ENCODE measurements at regions not wholly inside any gene's neighbourhood (a gene's known extent, or its start where the extent isn't known, plus 50 kb on each side); places are given as distances from the start of the nearest gene placed in this dataset.

- TF ChIP-seq CTCF (IDR thresholded peaks at IDR 0.05) (no peak), POLR2A (IDR thresholded peaks at IDR 0.05) (no peak), POLR2AphosphoS5 (IDR thresholded peaks at IDR 0.05; ENCODE audit: insufficient read depth in 1 of 2, low read depth in 1 of 2) (no peak)
These were observed 147.7 kb upstream of the TUBA3C start for GRCh38 chr13:19329365-19329764.

Data from vagina (tissue), 2 donors.